Colonic mucosa (tissue), 4 donors: ENCODE measurements at regions not wholly inside any gene's neighbourhood (a gene's known extent, or its start where the extent isn't known, plus 50 kb on each side); places are given as distances from the start of the nearest gene placed in this dataset.

Source experiments
- DNase-seq: peaks from one replicate; pipeline ENCODE4 v3.0.0-alpha.2; 2020
- H3K27ac ChIP-seq: fragments of 200-600 bp; one replicate; pipeline ENCODE4 v1.8.0; 2021
- H3K27me3 ChIP-seq: fragments of 200-600 bp; one replicate; pipeline ENCODE4 v1.8.0; 2021
- H3K36me3 ChIP-seq: fragments of 200-600 bp; one replicate; pipeline ENCODE4 v1.8.0; 2021
- H3K4me1 ChIP-seq: fragments of 200-600 bp; one replicate; pipeline ENCODE4 v1.8.0; 2021; ENCODE audit warnings: mild to moderate bottlenecking
- H3K4me3 ChIP-seq: fragments of 200-600 bp; one replicate; pipeline ENCODE4 v1.8.0; 2021
- H3K9ac ChIP-seq, 2 donors: one replicate each; pipeline ENCODE4 v1.7.0; 2013; ENCODE audit warnings: control low read depth in 2 of 2, low read depth in 2 of 2, low read length in 2 of 2
- H3K9me3 ChIP-seq: fragments of 200-600 bp; one replicate; pipeline ENCODE4 v1.8.0; 2021
- intact Hi-C: fragments of 100-400 bp; cut with DNase I; formaldehyde crosslinking; loops from one replicate; pipeline ENCODE4 v1.14.1; 2022
- TF ChIP-seq, protein P1 (sequence below): fragments of 200-600 bp; IDR thresholded peaks from one replicate; pipeline ENCODE4 v1.8.0; 2022; ENCODE audit warnings: antibody characterized with exemption, mild to moderate bottlenecking
- donor health status: healthy.
- donor health status: DM: no; HTN: no; CAD: no.
- donor health status: DM: no; HTN: no; CAD: no.

DNA sequence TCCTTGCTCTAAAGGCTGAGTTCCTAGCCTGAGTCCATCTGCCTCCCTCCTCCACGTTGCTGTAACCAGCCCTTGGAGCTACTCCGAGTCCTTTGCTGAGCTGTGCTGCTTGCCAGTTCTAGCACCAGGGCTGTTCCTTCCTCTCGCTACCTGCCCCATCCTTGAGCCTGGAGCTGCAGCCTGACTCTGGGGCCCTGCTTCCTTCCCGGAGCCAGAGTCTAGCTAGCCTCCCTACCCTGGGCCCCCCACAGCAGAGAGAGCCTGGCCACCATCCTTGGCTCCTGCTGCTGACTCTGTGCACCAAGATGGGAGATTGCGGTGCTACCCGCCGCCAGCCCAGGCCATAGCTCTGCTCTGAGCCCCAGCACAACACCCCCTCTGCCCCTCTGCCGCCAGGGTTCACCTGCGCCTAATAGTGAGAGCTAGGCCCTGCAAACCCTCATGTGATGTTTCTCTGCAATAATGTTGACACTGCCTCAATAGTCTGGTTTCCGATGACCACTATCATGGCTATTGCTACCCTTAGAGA, 135.9 kb upstream of the ASB18 start:
- no peaks in the 10 kb centered on the region for H3K36me3 ChIP-seq
- no peak for DNase-seq
- intact Hi-C loops = no loop called here

DNA sequence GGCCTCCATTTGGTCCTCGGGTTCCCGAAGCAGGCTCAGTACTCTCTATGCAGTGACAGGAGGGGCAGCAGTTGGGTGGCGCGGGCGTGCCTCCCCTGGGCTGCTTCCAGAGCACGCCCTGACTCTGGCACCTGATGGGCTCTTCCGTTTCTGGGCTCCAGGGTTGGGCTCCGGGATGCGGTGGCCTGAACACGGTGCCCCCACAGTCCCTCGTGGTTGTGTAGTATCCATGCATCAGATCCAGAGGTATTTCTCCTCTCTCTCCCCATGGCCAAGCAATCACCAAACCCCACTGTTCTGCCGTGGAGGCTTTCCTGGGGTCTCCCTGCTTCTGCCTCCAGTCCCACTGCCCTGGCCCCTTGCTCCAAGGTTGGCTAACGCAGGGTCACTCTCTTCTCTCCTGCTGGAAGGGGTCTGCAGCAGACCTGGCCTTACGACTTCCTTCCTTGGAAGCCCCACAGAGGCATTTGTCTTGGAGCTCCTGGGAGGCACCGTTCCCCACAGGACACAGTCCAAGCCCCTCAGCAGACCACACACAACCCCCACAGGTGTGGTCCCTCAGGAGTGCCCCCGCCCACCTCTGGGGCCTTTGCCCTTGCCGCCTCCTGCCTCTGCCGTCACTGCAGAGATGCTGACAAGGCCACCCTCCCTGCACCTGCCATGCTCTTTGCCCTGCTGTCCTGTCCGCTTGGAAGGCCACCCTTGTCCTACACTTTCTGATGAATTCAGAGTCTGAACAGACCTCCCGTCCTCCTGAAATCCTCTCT, 136.6 kb upstream of the ASB18 start:
- intact Hi-C loops = no loop called here
- DNase-seq = no peak
- Histone ChIP-seq H3K36me3 (no peaks in the 10 kb centered on the region), H3K4me3 (no peak overlapping the region), H3K9me3 (no peaks in the 10 kb centered on the region), H3K27ac (no peak overlapping the region), H3K9ac (no peak overlapping the region), H3K27me3 (no peaks in the 10 kb centered on the region), H3K4me1 (no peaks in the 10 kb centered on the region)
- TF ChIP-seq, protein P1, sequence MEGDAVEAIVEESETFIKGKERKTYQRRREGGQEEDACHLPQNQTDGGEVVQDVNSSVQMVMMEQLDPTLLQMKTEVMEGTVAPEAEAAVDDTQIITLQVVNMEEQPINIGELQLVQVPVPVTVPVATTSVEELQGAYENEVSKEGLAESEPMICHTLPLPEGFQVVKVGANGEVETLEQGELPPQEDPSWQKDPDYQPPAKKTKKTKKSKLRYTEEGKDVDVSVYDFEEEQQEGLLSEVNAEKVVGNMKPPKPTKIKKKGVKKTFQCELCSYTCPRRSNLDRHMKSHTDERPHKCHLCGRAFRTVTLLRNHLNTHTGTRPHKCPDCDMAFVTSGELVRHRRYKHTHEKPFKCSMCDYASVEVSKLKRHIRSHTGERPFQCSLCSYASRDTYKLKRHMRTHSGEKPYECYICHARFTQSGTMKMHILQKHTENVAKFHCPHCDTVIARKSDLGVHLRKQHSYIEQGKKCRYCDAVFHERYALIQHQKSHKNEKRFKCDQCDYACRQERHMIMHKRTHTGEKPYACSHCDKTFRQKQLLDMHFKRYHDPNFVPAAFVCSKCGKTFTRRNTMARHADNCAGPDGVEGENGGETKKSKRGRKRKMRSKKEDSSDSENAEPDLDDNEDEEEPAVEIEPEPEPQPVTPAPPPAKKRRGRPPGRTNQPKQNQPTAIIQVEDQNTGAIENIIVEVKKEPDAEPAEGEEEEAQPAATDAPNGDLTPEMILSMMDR = no peak

More for the DNA sequence above, 135.9 kb upstream of the ASB18 start:
- TF ChIP-seq, protein P1 = no peak
- H3K9ac ChIP-seq = no peak overlapping the region
- H3K4me1 ChIP-seq = no peaks in the 10 kb centered on the region
- H3K4me3 ChIP-seq = no peak overlapping the region
- no peak overlapping the region for H3K27ac ChIP-seq
- no peaks in the 10 kb centered on the region for H3K9me3 ChIP-seq
- H3K27me3 ChIP-seq = no peaks in the 10 kb centered on the region

DNA sequence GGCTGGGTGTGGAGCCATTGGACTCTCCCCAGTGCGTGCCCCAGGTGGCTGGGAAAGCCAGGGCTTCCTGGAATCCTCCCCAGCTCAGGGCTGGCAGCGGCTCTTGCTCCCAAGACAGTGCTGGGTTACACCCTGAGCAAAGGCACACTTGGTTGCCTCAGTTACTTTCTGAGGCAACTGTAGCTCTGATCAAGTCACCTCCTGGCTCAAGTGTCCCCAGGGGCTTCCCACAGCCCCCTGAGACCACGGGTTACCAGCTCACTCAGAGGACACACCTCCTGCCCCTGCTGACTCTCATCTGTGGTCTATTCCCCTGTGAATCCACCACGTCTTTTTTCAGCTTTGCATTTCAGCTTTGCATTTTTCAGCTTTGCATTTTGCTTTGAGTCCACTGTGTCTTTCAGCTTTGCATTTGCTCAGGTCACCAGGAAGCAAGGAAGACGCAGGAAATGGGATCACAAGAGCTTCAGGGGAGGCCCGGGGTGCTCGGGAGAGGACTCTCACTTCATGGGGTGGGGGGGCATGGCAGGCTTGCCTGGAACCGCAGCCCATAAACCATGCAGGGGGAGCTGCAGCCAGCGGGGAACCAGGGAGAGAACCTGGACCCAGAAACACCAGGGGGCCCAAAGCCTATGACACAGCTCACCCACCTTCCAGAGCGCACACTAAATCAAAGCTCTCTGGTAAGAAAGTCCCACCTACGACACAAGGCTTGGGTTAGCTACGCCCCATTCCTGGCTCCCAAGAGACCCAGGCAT, 138.0 kb upstream of the ASB18 start:
- Histone ChIP-seq H3K9ac (no peak overlapping the region), H3K27me3 (no peaks in the 10 kb centered on the region), H3K36me3 (no peaks in the 10 kb centered on the region), H3K4me3 (no peak overlapping the region), H3K9me3 (no peaks in the 10 kb centered on the region), H3K4me1 (no peaks in the 10 kb centered on the region), H3K27ac (no peak overlapping the region)
- no peak for DNase-seq
- intact Hi-C loops = no loop called here
- TF ChIP-seq, protein P1 = no peak

DNA sequence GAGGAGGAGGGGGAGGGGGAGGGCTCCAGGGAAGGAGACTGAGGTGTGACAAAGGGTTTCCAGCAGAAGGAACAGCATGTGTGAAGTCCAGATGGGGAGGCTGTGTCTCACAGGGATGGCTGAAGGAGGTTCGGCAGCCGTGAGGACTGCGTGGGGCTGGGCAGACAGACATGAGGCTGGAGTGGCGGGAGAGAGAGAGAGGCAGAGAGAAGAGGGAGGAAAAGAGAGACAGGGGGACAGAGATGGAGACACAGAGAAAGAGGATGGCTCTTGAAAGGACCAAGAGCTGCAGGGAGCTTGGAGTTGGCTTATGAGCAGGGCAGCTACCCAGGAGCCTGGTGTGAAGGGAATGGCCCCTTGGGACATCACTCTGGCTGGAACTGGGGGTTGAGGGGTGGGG, 138.9 kb upstream of the ASB18 start:
- H3K9me3 ChIP-seq = no peaks in the 10 kb centered on the region
- H3K36me3 ChIP-seq = no peaks in the 10 kb centered on the region
- H3K9ac ChIP-seq = no peak overlapping the region
- no peaks in the 10 kb centered on the region for H3K27me3 ChIP-seq
- intact Hi-C loops = no loop called here
- H3K4me1 ChIP-seq = no peaks in the 10 kb centered on the region
- DNase-seq = no peak
- TF ChIP-seq, protein P1 = no peak
- H3K4me3 ChIP-seq = no peak overlapping the region
- no peak overlapping the region for H3K27ac ChIP-seq

DNA sequence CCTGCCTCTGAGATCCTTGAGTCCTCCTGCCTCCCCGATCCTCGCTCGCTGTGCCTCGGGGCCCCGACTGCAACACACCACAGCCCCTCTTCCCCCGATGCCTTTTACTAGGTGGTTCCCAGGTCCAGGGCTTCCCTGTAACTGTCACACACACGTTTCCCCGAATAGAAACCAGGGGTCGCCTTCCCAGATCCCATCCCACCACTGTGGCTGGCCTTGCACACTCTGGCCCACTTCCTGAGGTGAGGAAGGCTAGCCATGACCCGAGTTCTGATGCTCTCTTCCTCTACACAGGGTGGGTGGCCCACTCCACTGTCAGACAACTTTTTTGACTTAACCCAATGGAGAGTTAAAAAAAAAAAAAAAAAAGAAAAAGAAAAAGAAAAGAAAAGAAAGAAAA, 139.6 kb upstream of the ASB18 start:
- no peaks in the 10 kb centered on the region for H3K36me3 ChIP-seq
- no peak overlapping the region for H3K9ac ChIP-seq
- no peaks in the 10 kb centered on the region for H3K9me3 ChIP-seq
- TF ChIP-seq, protein P1 = no peak
- no peak overlapping the region for H3K4me3 ChIP-seq
- H3K27me3 ChIP-seq = no peaks in the 10 kb centered on the region
- H3K27ac ChIP-seq = no peak overlapping the region
- intact Hi-C loops = no loop called here
- H3K4me1 ChIP-seq = no peaks in the 10 kb centered on the region
- DNase-seq = no peak
